GM21423 (cell line): ENCODE measurements at regions not wholly inside any gene's neighbourhood (a gene's known extent, or its start where the extent isn't known, plus 50 kb on each side); places are given as distances from the start of the nearest gene placed in this dataset.

Source experiments
- ATAC-seq: cut with Tn5 transposase; IDR thresholded peaks from one replicate; pipeline ENCODE4 v1.9.1; 2021; ENCODE audit warnings: mild to moderate bottlenecking, moderate library complexity; ENCODE audit not compliant: unreplicated experiment

- ATAC-seq, result no peak
Observed at GRCh38 chr18:56383349-56383748, 255.0 kb downstream of the TXNL1 start.

GRCh38 chr18:56382541-56382940, 255.9 kb downstream of the TXNL1 start:
- ATAC-seq, result no peak

GRCh38 chr18:56381196-56381595, 257.2 kb downstream of the TXNL1 start:
- no peak for ATAC-seq

GRCh38 chr18:56380685-56381084, 257.7 kb downstream of the TXNL1 start:
- ATAC-seq, result no peak

GRCh38 chr18:56379256-56379655, 259.1 kb downstream of the TXNL1 start:
- ATAC-seq, result no peak

GRCh38 chr18:56377231-56377630, 261.2 kb downstream of the TXNL1 start:
- ATAC-seq, result no peak

GRCh38 chr18:56374007-56374655, 264.3 kb downstream of the TXNL1 start:
- no peak for ATAC-seq

GRCh38 chr18:56373601-56374000, 264.8 kb downstream of the TXNL1 start:
- no peak for ATAC-seq

- ATAC-seq, result no peak
Observed at GRCh38 chr18:56368066-56368465, 270.3 kb downstream of the TXNL1 start.

- no peak for ATAC-seq
Observed at GRCh38 chr18:56358608-56359280, 279.6 kb downstream of the TXNL1 start.

GRCh38 chr18:56353663-56354260, 284.6 kb downstream of the TXNL1 start:
- no peak for ATAC-seq

- no peak for ATAC-seq
Observed at GRCh38 chr18:56351911-56352500, 286.4 kb downstream of the TXNL1 start.

GRCh38 chr18:56337507-56337906, 300.9 kb downstream of the TXNL1 start:
- ATAC-seq, result no peak

GRCh38 chr18:56333839-56334238, 304.6 kb downstream of the TXNL1 start:
- ATAC-seq, result no peak

GRCh38 chr18:56333146-56333545, 305.2 kb downstream of the TXNL1 start:
- ATAC-seq, result no peak

GRCh38 chr18:56332371-56332770, 306.0 kb downstream of the TXNL1 start:
- no peak for ATAC-seq

GRCh38 chr18:56330366-56331110, 307.9 kb downstream of the TXNL1 start:
- ATAC-seq, result no peak

GRCh38 chr18:56329536-56329935, 308.9 kb downstream of the TXNL1 start:
- no peak for ATAC-seq

- no peak for ATAC-seq
Observed at GRCh38 chr18:56327191-56327885, 311.1 kb downstream of the TXNL1 start.

GRCh38 chr18:56326336-56327072, 311.9 kb downstream of the TXNL1 start:
- no peak for ATAC-seq
